Large intestine (tissue), 3 donors: ENCODE measurements at regions not wholly inside any gene's neighbourhood (a gene's known extent, or its start where the extent isn't known, plus 50 kb on each side); places are given as distances from the start of the nearest gene placed in this dataset.
A peak's percentile ranks its signal among the peaks of the same experiment; 100 is the strongest.
"Not testable (repeated sequence)": the region's sequence is repeated elsewhere in the genome, so short reads cannot be mapped to it uniquely, and the experiment has no call there.

Source experiments
- DNase-seq, 2 donors: peaks; one replicate each; pipeline versions ENCODE4 v3.0.0 to v3.0.0-alpha.2; 2013
- H3K27ac ChIP-seq: one replicate; pipeline ENCODE4 v1.5.1; 2013; ENCODE audit warnings: low read length
- H3K27me3 ChIP-seq: 2 replicates; pipeline ENCODE4 v1.6.1; 2013; ENCODE audit warnings: low read length; ENCODE audit not compliant: control insufficient read depth, insufficient read depth
- H3K36me3 ChIP-seq: 2 replicates; pipeline ENCODE4 v1.6.1; 2013; ENCODE audit warnings: low read length; ENCODE audit not compliant: control insufficient read depth, insufficient read depth
- H3K4me1 ChIP-seq: one replicate; pipeline ENCODE4 v1.6.1; 2013; ENCODE audit warnings: low read length; ENCODE audit not compliant: control insufficient read depth, insufficient read depth
- H3K4me3 ChIP-seq: one replicate; pipeline ENCODE4 v1.5.1; 2013; ENCODE audit warnings: low read length
- H3K9me3 ChIP-seq: one replicate; pipeline ENCODE4 v1.6.1; 2013; ENCODE audit warnings: mild to moderate bottlenecking, low read depth, low read length, moderate library complexity; ENCODE audit not compliant: control insufficient read depth
- WGBS: methylation state at CpG from one replicate; pipeline ENCODE4 v1.1.5; 2013; ENCODE audit warnings: low lambda C conversion rate; ENCODE audit not compliant: insufficient coverage; 5-methylcytosine and 5-hydroxymethylcytosine counted together

- H3K4me1 ChIP-seq: no peaks in the 10 kb centered on the region
- no peak for DNase-seq
- H3K27me3 ChIP-seq: no peaks in the 10 kb centered on the region
- H3K36me3 ChIP-seq: no peaks in the 10 kb centered on the region
- no peak overlapping the region for H3K4me3 ChIP-seq
- no peaks in the 10 kb centered on the region for H3K9me3 ChIP-seq
- H3K27ac ChIP-seq: no peak overlapping the region
- WGBS: no CpG with 5 or more reads among the region's 18 CpGs
Measured at GRCh38 chr10:45151467-45152214, 150.9 kb downstream of the ZNF22 start.

GRCh38 chr10:45152726-45153125, 152.0 kb downstream of the ZNF22 start:
- no CpG with 5 or more reads among the region's 3 CpGs for WGBS

DNA sequence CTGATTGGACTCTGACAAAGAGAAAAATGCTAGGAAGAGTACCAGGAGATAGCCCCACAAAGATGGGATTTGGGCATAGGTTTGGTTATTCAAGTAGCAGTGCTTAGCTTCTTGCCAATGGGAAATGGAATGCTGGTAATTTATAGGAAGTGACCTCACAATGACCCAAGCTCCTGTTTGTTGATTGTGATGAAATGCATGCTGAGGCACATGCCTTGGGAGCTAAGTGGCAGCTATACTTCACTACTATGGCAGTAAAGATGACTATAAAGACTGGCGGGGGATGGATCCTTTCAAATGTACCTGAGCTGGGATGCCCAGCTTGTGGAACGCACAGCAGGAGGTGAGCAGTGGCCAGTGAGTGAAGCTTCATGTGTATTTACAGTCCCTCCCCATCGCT, 153.8 kb downstream of the ZNF22 start:
- DNase-seq: no peak
- Histone ChIP-seq H3K27ac (no peak overlapping the region), H3K9me3 (no peaks in the 10 kb centered on the region), H3K4me1 (no peaks in the 10 kb centered on the region), H3K27me3 (no peaks in the 10 kb centered on the region), H3K36me3 (no peaks in the 10 kb centered on the region), H3K4me3 (no peak overlapping the region)
- WGBS: no CpG with 5 or more reads among the region's 3 CpGs

More at GRCh38 chr10:45152726-45153125, 152.0 kb downstream of the ZNF22 start:
- Histone ChIP-seq H3K27me3 (no peaks in the 10 kb centered on the region), H3K4me1 (no peaks in the 10 kb centered on the region), H3K36me3 (no peaks in the 10 kb centered on the region), H3K9me3 (no peaks in the 10 kb centered on the region), H3K27ac (no peak overlapping the region), H3K4me3 (no peak overlapping the region)
- no peak for DNase-seq

- H3K4me1 ChIP-seq: no peaks in the 10 kb centered on the region
- no peaks in the 10 kb centered on the region for H3K36me3 ChIP-seq
- no peak for DNase-seq
- H3K27me3 ChIP-seq: no peaks in the 10 kb centered on the region
- no peak overlapping the region for H3K4me3 ChIP-seq
- H3K9me3 ChIP-seq: no peaks in the 10 kb centered on the region
- no CpG with 5 or more reads among the region's 5 CpGs for WGBS
- no peak overlapping the region for H3K27ac ChIP-seq
Measured at GRCh38 chr10:45155784-45156183, 155.1 kb downstream of the ZNF22 start.

- no peak for DNase-seq
- no peaks in the 10 kb centered on the region for H3K36me3 ChIP-seq
- H3K4me1 ChIP-seq: no peaks in the 10 kb centered on the region
- no peaks in the 10 kb centered on the region for H3K9me3 ChIP-seq
- WGBS: 80% methylated on average over 1 of the region's 1 CpG
- H3K4me3 ChIP-seq: no peak overlapping the region
- H3K27me3 ChIP-seq: no peaks in the 10 kb centered on the region
- no peak overlapping the region for H3K27ac ChIP-seq
Measured at GRCh38 chr10:45160271-45160670, 155.1 kb downstream of the OR13A1 start.

GRCh38 chr10:45163315-45163975, 152.0 kb downstream of the OR13A1 start:
- no peaks in the 10 kb centered on the region for H3K4me1 ChIP-seq
- H3K4me3 ChIP-seq: no peak overlapping the region
- no peaks in the 10 kb centered on the region for H3K9me3 ChIP-seq
- H3K27me3 ChIP-seq: no peaks in the 10 kb centered on the region
- no peak overlapping the region for H3K27ac ChIP-seq
- no peak for DNase-seq
- no peaks in the 10 kb centered on the region for H3K36me3 ChIP-seq
- no CpG with 5 or more reads among the region's 3 CpGs for WGBS

DNA sequence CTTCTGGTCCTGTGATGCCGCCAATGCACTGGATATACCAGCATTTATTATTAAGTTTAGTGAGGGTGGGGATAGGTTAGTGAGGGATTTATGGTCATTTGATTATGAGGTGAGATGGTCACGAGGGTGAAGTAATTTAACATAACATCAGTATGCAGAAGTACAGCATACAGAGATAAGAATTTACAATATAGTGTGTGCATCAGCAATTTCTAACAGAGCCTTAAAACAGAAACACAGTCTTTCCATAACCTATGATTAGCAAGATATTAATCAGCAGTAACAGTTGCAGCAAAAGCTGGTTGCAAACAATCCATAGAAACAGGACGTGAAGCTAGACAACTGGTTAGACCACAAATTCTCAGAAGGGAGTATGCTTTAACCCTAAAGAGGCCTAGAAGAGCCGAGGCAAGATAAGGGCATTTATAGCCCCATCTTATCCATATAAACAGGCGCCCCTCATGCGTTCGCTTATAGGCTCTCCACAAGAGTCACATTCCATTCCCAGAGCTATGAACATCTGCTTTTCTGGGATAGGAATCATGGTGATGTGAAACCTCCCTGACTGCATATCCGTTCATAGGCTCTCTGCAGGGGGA, 139.8 kb downstream of the OR13A1 start:
- H3K27ac ChIP-seq, DNase-seq, H3K36me3 ChIP-seq, H3K9me3 ChIP-seq, H3K27me3 ChIP-seq, H3K4me1 ChIP-seq, H3K4me3 ChIP-seq: not testable (repeated sequence)
- WGBS: no CpG with 5 or more reads among the region's 8 CpGs

DNA sequence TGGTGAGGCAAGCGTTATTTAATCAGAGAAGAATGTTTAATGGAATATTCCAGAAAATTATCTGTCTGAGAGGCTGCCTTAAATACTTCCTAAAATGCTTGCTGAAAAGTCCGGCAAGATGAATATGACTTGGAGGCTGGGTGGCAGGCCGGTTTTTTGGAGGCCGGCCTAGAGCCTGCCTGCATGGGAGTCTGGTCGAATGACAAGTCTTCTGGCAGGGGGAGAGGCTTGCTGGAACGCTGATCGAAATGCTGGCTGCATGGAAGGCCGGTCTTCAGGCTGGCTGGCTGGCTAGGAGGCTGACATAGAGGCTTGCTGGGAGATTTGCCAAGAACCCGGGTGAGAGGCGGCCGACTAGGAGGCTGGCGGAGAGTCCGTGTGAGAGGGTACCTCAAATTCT, 135.7 kb downstream of the OR13A1 start:
- Histone ChIP-seq H3K4me3 (no peak overlapping the region), H3K27ac (no peak overlapping the region), H3K36me3 (no peaks in the 10 kb centered on the region), H3K9me3 (no peaks in the 10 kb centered on the region), H3K4me1 (no peaks in the 10 kb centered on the region), H3K27me3 (no peaks in the 10 kb centered on the region)
- no peak for DNase-seq
- WGBS: 100% methylated on average over 1 of the region's 13 CpGs

- no peak overlapping the region for H3K27ac ChIP-seq
- no peaks in the 10 kb centered on the region for H3K27me3 ChIP-seq
- no peak overlapping the region for H3K4me3 ChIP-seq
- no peaks in the 10 kb centered on the region for H3K9me3 ChIP-seq
- 100% methylated on average over 1 of the region's 14 CpGs for WGBS
- H3K4me1 ChIP-seq: no peaks in the 10 kb centered on the region
- DNase-seq: no peak
- no peaks in the 10 kb centered on the region for H3K36me3 ChIP-seq
Measured at GRCh38 chr10:45180507-45180906, 134.9 kb downstream of the OR13A1 start.

GRCh38 chr10:45180946-45181875, 134.2 kb downstream of the OR13A1 start:
- Histone ChIP-seq H3K4me3 (no peak overlapping the region), H3K9me3 (no peaks in the 10 kb centered on the region), H3K27ac (no peak overlapping the region), H3K36me3 (no peaks in the 10 kb centered on the region), H3K4me1 (no peaks in the 10 kb centered on the region), H3K27me3 (no peaks in the 10 kb centered on the region)
- WGBS: no CpG with 5 or more reads among the region's 19 CpGs
- peak in 1 of 2 donors; percentile 4 for DNase-seq
